ENCODE measurements at regions not wholly inside any gene's neighbourhood (a gene's known extent, or its start where the extent isn't known, plus 50 kb on each side); places are given as distances from the start of the nearest gene placed in this dataset.
A peak's percentile ranks its signal among the peaks of the same experiment; 100 is the strongest.

- H4K20me1 ChIP-seq (ENCODE audit: insufficient read depth, low read length): no peaks in the 10 kb centered on the region
- no peaks in the 10 kb centered on the region for H3K27me3 ChIP-seq (ENCODE audit: insufficient read depth, low read length)
- no peaks in the 10 kb centered on the region for H3K36me3 ChIP-seq (ENCODE audit: insufficient read depth, low read length)
- DNase-seq (ENCODE audit: low read depth): no peak
- no peak for FAIRE-seq
- H3K9ac ChIP-seq (ENCODE audit: low read length): no peak overlapping the region
- no peak overlapping the region for H3K4me2 ChIP-seq (ENCODE audit: low read length)
- Mint-ChIP-seq H3K27me3 (ENCODE audit: low read depth, unreplicated experiment) (no peaks in the 10 kb centered on the region), H3K4me1 (ENCODE audit: low read depth, unreplicated experiment) (peaks cover 21% of the 10 kb centered on the region), H3K27ac (ENCODE audit: unreplicated experiment) (peak overlapping the region; percentile 41), H3K36me3 (ENCODE audit: low read depth, unreplicated experiment) (no peaks in the 10 kb centered on the region), H3K9me3 (ENCODE audit: unreplicated experiment) (peaks cover 1% of the 10 kb centered on the region), H3K4me3 (ENCODE audit: unreplicated experiment) (no peak overlapping the region)
- H3K27ac ChIP-seq (ENCODE audit: low read depth, low read length): no peak overlapping the region
- no peaks in the 10 kb centered on the region for H3K9me3 ChIP-seq (ENCODE audit: insufficient read depth, low read depth, low read length)
- H3K79me2 ChIP-seq (ENCODE audit: insufficient read depth, low read length): no peaks in the 10 kb centered on the region
- peaks cover 7% of the 10 kb centered on the region for H3K4me1 ChIP-seq (ENCODE audit: insufficient read depth, low read length)
- TF ChIP-seq, protein P1, sequence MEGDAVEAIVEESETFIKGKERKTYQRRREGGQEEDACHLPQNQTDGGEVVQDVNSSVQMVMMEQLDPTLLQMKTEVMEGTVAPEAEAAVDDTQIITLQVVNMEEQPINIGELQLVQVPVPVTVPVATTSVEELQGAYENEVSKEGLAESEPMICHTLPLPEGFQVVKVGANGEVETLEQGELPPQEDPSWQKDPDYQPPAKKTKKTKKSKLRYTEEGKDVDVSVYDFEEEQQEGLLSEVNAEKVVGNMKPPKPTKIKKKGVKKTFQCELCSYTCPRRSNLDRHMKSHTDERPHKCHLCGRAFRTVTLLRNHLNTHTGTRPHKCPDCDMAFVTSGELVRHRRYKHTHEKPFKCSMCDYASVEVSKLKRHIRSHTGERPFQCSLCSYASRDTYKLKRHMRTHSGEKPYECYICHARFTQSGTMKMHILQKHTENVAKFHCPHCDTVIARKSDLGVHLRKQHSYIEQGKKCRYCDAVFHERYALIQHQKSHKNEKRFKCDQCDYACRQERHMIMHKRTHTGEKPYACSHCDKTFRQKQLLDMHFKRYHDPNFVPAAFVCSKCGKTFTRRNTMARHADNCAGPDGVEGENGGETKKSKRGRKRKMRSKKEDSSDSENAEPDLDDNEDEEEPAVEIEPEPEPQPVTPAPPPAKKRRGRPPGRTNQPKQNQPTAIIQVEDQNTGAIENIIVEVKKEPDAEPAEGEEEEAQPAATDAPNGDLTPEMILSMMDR (IDR thresholded peaks at IDR 0.05; ENCODE audit: insufficient read depth, low read depth, low read length): no peak
- no peak for TF ChIP-seq EZH2 (IDR thresholded peaks at IDR 0.05; ENCODE audit: insufficient read depth, low read length)
- H3K4me3 ChIP-seq (ENCODE audit: insufficient read depth, low read depth, low read length): no peak overlapping the region
- H2AFZ ChIP-seq (ENCODE audit: low read depth, low read length): no peak overlapping the region
Measured at GRCh38 chr5:60538955-60539866, 160.8 kb downstream of the DEPDC1B start.

GRCh38 chr5:60538426-60538825 lies 161.5 kb downstream of the DEPDC1B start:
- Mint-ChIP-seq H3K36me3 (ENCODE audit: low read depth, unreplicated experiment) (no peaks in the 10 kb centered on the region), H3K27ac (ENCODE audit: unreplicated experiment) (no peak overlapping the region), H3K4me3 (ENCODE audit: unreplicated experiment) (no peak overlapping the region), H3K27me3 (ENCODE audit: low read depth, unreplicated experiment) (no peaks in the 10 kb centered on the region), H3K4me1 (ENCODE audit: low read depth, unreplicated experiment) (peaks cover 21% of the 10 kb centered on the region), H3K9me3 (ENCODE audit: unreplicated experiment) (peaks cover 1% of the 10 kb centered on the region)
- Histone ChIP-seq H3K4me3 (ENCODE audit: insufficient read depth, low read depth, low read length) (no peak overlapping the region), H3K36me3 (ENCODE audit: insufficient read depth, low read length) (no peaks in the 10 kb centered on the region), H2AFZ (ENCODE audit: low read depth, low read length) (no peak overlapping the region), H3K79me2 (ENCODE audit: insufficient read depth, low read length) (no peaks in the 10 kb centered on the region), H3K27me3 (ENCODE audit: insufficient read depth, low read length) (no peaks in the 10 kb centered on the region), H3K9me3 (ENCODE audit: insufficient read depth, low read depth, low read length) (no peaks in the 10 kb centered on the region), H3K27ac (ENCODE audit: low read depth, low read length) (no peak overlapping the region), H3K4me2 (ENCODE audit: low read length) (no peak overlapping the region), H4K20me1 (ENCODE audit: insufficient read depth, low read length) (no peaks in the 10 kb centered on the region), H3K4me1 (ENCODE audit: insufficient read depth, low read length) (peaks cover 7% of the 10 kb centered on the region), H3K9ac (ENCODE audit: low read length) (no peak overlapping the region)
- no peak for DNase-seq (ENCODE audit: low read depth)
- TF ChIP-seq, protein P1 (IDR thresholded peaks at IDR 0.05; ENCODE audit: insufficient read depth, low read depth, low read length): no peak
- TF ChIP-seq EZH2 (IDR thresholded peaks at IDR 0.05; ENCODE audit: insufficient read depth, low read length): no peak
- peak; percentile 49 for FAIRE-seq

GRCh38 chr5:60535951-60536350 lies 164.0 kb downstream of the DEPDC1B start:
- no peak overlapping the region for H3K27ac ChIP-seq (ENCODE audit: low read depth, low read length)
- H3K27me3 ChIP-seq (ENCODE audit: insufficient read depth, low read length): no peaks in the 10 kb centered on the region
- no peaks in the 10 kb centered on the region for H3K9me3 ChIP-seq (ENCODE audit: insufficient read depth, low read depth, low read length)
- TF ChIP-seq, protein P1 (IDR thresholded peaks at IDR 0.05; ENCODE audit: insufficient read depth, low read depth, low read length): no peak
- TF ChIP-seq EZH2 (IDR thresholded peaks at IDR 0.05; ENCODE audit: insufficient read depth, low read length): no peak
- H2AFZ ChIP-seq (ENCODE audit: low read depth, low read length): no peak overlapping the region
- H3K79me2 ChIP-seq (ENCODE audit: insufficient read depth, low read length): no peaks in the 10 kb centered on the region
- no peak overlapping the region for H3K4me2 ChIP-seq (ENCODE audit: low read length)
- Mint-ChIP-seq H3K27me3 (ENCODE audit: low read depth, unreplicated experiment) (no peaks in the 10 kb centered on the region), H3K36me3 (ENCODE audit: low read depth, unreplicated experiment) (no peaks in the 10 kb centered on the region), H3K4me1 (ENCODE audit: low read depth, unreplicated experiment) (peaks cover 8% of the 10 kb centered on the region), H3K9me3 (ENCODE audit: unreplicated experiment) (peaks cover 2% of the 10 kb centered on the region), H3K27ac (ENCODE audit: unreplicated experiment) (no peak overlapping the region), H3K4me3 (ENCODE audit: unreplicated experiment) (no peak overlapping the region)
- H3K4me3 ChIP-seq (ENCODE audit: insufficient read depth, low read depth, low read length): no peak overlapping the region
- H3K4me1 ChIP-seq (ENCODE audit: insufficient read depth, low read length): no peaks in the 10 kb centered on the region
- no peak for FAIRE-seq
- H4K20me1 ChIP-seq (ENCODE audit: insufficient read depth, low read length): no peaks in the 10 kb centered on the region
- no peak overlapping the region for H3K9ac ChIP-seq (ENCODE audit: low read length)
- no peak for DNase-seq (ENCODE audit: low read depth)
- no peaks in the 10 kb centered on the region for H3K36me3 ChIP-seq (ENCODE audit: insufficient read depth, low read length)
